Thyroid gland (tissue), 4 donors: ENCODE measurements at regions not wholly inside any gene's neighbourhood (a gene's known extent, or its start where the extent isn't known, plus 50 kb on each side); places are given as distances from the start of the nearest gene placed in this dataset.

Experiments used
- CTCF ChIP-seq, 6 experiments: fragments of 200-600 bp in 3 of 6; fragments of 450-650 bp in 3 of 6; sonication (generic) in 3 of 6; IDR thresholded peaks; one replicate each; pipeline ENCODE4 v1.5.1; 2016 to 2019; ENCODE audit warnings: antibody characterized with exemption in 6 of 6, mild to moderate bottlenecking in 2 of 6, inconsistent platforms in 1 of 6, moderate library complexity in 1 of 6
- POLR2A ChIP-seq, 2 donors: fragments of 450-650 bp; IDR thresholded peaks; one replicate each; pipeline ENCODE4 v1.6.1; 2017; ENCODE audit warnings: antibody characterized with exemption in 2 of 2, mild to moderate bottlenecking in 2 of 2, moderate library complexity in 1 of 2

GRCh38 chr13:22092791-22093560 lies 422.1 kb downstream of the FGF9 start:
- TF ChIP-seq CTCF (IDR thresholded peaks at IDR 0.05) (no peak), POLR2A (IDR thresholded peaks at IDR 0.05) (no peak)
